Calu3 (cell line): ENCODE measurements at regions not wholly inside any gene's neighbourhood (a gene's known extent, or its start where the extent isn't known, plus 50 kb on each side); places are given as distances from the start of the nearest gene placed in this dataset.
"Not testable (repeated sequence)": the region's sequence is repeated elsewhere in the genome, so short reads cannot be mapped to it uniquely, and the experiment has no call there.

Source experiments
- BruUV-seq: library from RNA; stranded (reverse); fragments of 400-500 nt; replicated peaks from 2 replicates; lab custom pipeline; 2021; lab: Mats Ljungman, UMichigan
- CTCF ChIA-PET: fragments of 300-600 bp; sonication (Branson Sonifier 250); formaldehyde crosslinking; loops from one replicate; lab custom pipeline; 2022; ENCODE audit warnings: antibody characterized with exemption; lab: Charles Lee
- DNase-seq: peaks from one replicate; pipeline ENCODE4 v3.0.0; 2022
- H3K27ac Mint-ChIP-seq: one replicate; pipeline ENCODE4 v1.8.0; 2022; ENCODE audit warnings: mixed read lengths; ENCODE audit not compliant: unreplicated experiment
- H3K27me3 Mint-ChIP-seq: one replicate; pipeline ENCODE4 v1.8.0; 2022; ENCODE audit warnings: mixed read lengths; ENCODE audit not compliant: unreplicated experiment
- H3K36me3 Mint-ChIP-seq: one replicate; pipeline ENCODE4 v1.8.0; 2022; ENCODE audit warnings: mild to moderate bottlenecking, moderate library complexity, mixed read lengths; ENCODE audit not compliant: insufficient read depth, unreplicated experiment
- H3K4me1 Mint-ChIP-seq: one replicate; pipeline ENCODE4 v1.8.0; 2022; ENCODE audit warnings: mild to moderate bottlenecking, low read depth, mixed read lengths; ENCODE audit not compliant: unreplicated experiment
- H3K4me3 Mint-ChIP-seq: one replicate; pipeline ENCODE4 v1.8.0; 2022; ENCODE audit warnings: mild to moderate bottlenecking, low read depth, moderate library complexity, mixed read lengths; ENCODE audit not compliant: unreplicated experiment
- H3K9me3 Mint-ChIP-seq: one replicate; pipeline ENCODE4 v1.8.0; 2022; ENCODE audit warnings: low read depth, mixed read lengths; ENCODE audit not compliant: unreplicated experiment
- intact Hi-C: fragments of 100-400 bp; cut with micrococcal nuclease; formaldehyde crosslinking; loops from one replicate; pipeline ENCODE4 v1.10.0; 2022; ENCODE audit not compliant: unreplicated experiment
- TF ChIP-seq, protein P1 (sequence below): fragments of 200-600 bp; IDR thresholded peaks from one replicate; pipeline ENCODE4 v1.8.0; 2022; ENCODE audit warnings: antibody characterized with exemption; ENCODE audit not compliant: unreplicated experiment

DNA sequence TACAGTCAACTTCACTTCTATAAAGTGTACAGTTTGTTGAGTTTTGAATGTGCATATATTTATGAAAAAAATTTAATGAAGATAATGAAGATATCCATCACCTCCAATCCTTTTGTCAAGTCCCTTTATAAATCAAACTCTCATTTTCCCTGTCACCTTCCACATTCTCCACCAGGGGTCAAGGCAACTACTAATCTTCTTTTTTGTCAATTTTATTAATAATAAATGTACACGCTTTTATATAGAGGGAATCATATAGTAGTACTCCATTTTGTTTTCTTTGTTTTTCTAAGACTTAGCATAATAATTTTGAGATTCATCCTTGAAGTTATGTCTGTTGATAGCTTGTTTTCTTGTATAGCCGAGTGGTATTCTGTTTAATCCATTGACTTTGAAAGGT lies 1594.2 kb upstream of the PRMT6 start:
- Mint-ChIP-seq H3K27ac (no peak overlapping the region), H3K36me3 (no peaks in the 10 kb centered on the region), H3K9me3 (no peaks in the 10 kb centered on the region), H3K4me3 (no peak overlapping the region), H3K4me1 (no peaks in the 10 kb centered on the region), H3K27me3 (no peaks in the 10 kb centered on the region)
- BruUV-seq, result no TSS peak
- TF ChIP-seq, protein P1, sequence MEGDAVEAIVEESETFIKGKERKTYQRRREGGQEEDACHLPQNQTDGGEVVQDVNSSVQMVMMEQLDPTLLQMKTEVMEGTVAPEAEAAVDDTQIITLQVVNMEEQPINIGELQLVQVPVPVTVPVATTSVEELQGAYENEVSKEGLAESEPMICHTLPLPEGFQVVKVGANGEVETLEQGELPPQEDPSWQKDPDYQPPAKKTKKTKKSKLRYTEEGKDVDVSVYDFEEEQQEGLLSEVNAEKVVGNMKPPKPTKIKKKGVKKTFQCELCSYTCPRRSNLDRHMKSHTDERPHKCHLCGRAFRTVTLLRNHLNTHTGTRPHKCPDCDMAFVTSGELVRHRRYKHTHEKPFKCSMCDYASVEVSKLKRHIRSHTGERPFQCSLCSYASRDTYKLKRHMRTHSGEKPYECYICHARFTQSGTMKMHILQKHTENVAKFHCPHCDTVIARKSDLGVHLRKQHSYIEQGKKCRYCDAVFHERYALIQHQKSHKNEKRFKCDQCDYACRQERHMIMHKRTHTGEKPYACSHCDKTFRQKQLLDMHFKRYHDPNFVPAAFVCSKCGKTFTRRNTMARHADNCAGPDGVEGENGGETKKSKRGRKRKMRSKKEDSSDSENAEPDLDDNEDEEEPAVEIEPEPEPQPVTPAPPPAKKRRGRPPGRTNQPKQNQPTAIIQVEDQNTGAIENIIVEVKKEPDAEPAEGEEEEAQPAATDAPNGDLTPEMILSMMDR, result no peak
- intact Hi-C loops, result no loop called here
- CTCF ChIA-PET, result no interaction called here
- DNase-seq, result no peak

DNA sequence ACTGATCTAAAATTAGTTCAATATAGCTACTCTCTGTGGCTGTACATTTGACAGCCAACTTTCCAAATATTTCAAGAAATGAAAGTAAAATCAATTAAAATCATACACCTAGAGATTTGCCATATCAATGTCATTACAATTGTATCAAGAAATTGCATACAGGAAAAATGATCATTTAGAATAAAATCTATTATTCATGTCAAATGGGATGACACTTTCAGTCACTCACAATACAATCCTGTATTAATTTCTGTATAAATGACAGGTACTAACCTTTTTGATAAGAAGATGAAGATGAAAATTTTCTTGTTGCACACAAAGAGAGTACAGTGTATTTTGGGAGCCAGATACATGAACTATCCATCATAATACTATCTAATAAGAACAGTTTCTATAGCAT lies 1588.9 kb upstream of the PRMT6 start:
- no peak for DNase-seq
- no peak overlapping the region for H3K27ac Mint-ChIP-seq
- H3K4me3 Mint-ChIP-seq, result no peak overlapping the region
- no peaks in the 10 kb centered on the region for H3K36me3 Mint-ChIP-seq
- no TSS peak for BruUV-seq
- TF ChIP-seq, protein P1, result no peak
- no peaks in the 10 kb centered on the region for H3K4me1 Mint-ChIP-seq
- CTCF ChIA-PET, result no interaction called here
- intact Hi-C loops, result no loop called here
- no peaks in the 10 kb centered on the region for H3K27me3 Mint-ChIP-seq
- H3K9me3 Mint-ChIP-seq, result peaks cover 7% of the 10 kb centered on the region

DNA sequence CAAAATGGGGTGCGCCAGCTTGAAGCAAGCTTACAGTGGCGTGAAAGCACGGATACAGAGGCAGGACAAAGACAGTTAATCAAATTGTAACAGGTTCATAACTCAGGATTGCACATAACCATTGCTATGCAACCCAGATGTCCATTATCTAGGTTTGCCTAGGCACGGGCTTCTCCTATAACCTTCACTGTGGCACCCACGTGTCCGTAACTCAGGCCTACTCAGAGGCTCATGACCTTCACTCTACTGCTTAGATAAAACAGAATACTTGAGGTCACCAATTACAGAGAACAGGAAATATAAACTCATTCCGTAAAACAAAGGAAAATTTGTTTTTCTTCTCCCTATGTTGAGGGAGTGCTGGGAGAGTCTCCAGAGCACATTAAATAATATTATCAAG lies 1585.9 kb upstream of the PRMT6 start:
- BruUV-seq, H3K36me3 Mint-ChIP-seq, H3K4me1 Mint-ChIP-seq, H3K27ac Mint-ChIP-seq, DNase-seq, H3K9me3 Mint-ChIP-seq, H3K4me3 Mint-ChIP-seq, H3K27me3 Mint-ChIP-seq, intact Hi-C loops: not testable (repeated sequence)
- CTCF ChIA-PET, result interaction anchor here (0.6 kb wide), 1 partner anchor 943 kb away, joined by 3 read pairs; no protein-coding TSS in a partner anchor

DNA sequence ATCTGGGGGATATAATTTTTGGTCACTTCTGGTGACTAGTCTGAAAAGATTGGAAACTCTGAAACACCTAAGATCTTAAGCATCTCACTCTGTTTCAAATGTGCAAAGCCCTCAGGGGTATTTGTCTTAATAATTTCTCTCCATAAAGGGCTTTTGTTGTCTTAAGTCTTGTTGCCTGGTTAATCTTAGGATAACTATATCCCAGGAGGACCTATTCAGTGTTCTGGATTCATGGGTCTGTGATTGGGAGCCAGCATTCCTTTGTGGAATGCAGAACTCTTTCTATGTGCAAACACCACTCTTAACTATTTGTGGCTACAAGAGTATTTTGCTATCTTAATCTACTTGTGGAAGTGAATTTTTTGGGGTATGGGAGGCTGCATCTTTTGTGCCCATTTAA lies 1573.0 kb upstream of the PRMT6 start:
- H3K27ac Mint-ChIP-seq, result no peak overlapping the region
- no peaks in the 10 kb centered on the region for H3K36me3 Mint-ChIP-seq
- CTCF ChIA-PET, result no interaction called here
- intact Hi-C loops, result no loop called here
- TF ChIP-seq, protein P1, result no peak
- H3K9me3 Mint-ChIP-seq, result peaks cover 10% of the 10 kb centered on the region
- DNase-seq, result no peak
- BruUV-seq, result no TSS peak
- H3K4me1 Mint-ChIP-seq, result no peaks in the 10 kb centered on the region
- H3K27me3 Mint-ChIP-seq, result no peaks in the 10 kb centered on the region
- no peak overlapping the region for H3K4me3 Mint-ChIP-seq

DNA sequence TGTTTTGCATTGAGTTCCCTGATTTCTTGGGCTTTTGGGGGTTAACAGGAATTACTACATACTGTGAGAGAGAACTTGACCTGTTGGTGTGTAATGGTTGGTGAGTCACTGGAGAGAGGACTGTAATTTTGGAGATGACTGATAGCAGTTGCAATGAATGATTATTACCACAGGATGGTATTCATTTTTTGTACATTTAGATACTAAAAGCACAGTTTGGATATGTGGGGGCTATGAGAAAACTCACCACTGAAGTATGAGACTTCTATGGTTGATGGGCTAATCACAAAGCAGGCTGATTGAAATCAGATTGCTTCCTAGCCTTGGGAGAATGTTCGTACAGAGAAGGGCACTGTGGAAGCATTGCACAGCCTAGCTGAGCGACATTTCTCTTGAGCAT lies 1571.3 kb upstream of the PRMT6 start:
- no peak for DNase-seq
- no TSS peak for BruUV-seq
- H3K9me3 Mint-ChIP-seq, result peaks cover 7% of the 10 kb centered on the region
- H3K4me1 Mint-ChIP-seq, result no peaks in the 10 kb centered on the region
- H3K4me3 Mint-ChIP-seq, result no peak overlapping the region
- H3K36me3 Mint-ChIP-seq, result no peaks in the 10 kb centered on the region
- intact Hi-C loops, result no loop called here
- H3K27me3 Mint-ChIP-seq, result no peaks in the 10 kb centered on the region
- CTCF ChIA-PET, result interaction anchor here (0.7 kb wide), 1 partner anchor 1795 kb away, joined by 3 read pairs; no protein-coding TSS in a partner anchor
- TF ChIP-seq, protein P1, result no peak
- H3K27ac Mint-ChIP-seq, result no peak overlapping the region
